ENCODE measurements at regions not wholly inside any gene's neighbourhood (a gene's known extent, or its start where the extent isn't known, plus 50 kb on each side); places are given as distances from the start of the nearest gene placed in this dataset.

- DNase-seq (ENCODE audit: low read depth), result no peak
- no peak overlapping the region for H3K4me3 ChIP-seq (replicated peaks; ENCODE audit: low read depth, low read length)
- TF ChIP-seq CTCF (IDR thresholded peaks at IDR 0.05; ENCODE audit: low read length, missing control alignments), result no peak
These were observed 367.6 kb upstream of the DDI1 start for GRCh38 chr11:103668859-103669258.

- peak; percentile 3 for TF ChIP-seq CTCF (IDR thresholded peaks at IDR 0.05; ENCODE audit: low read length, missing control alignments)
- H3K4me3 ChIP-seq (replicated peaks; ENCODE audit: low read depth, low read length), result no peak overlapping the region
- no peak for DNase-seq (ENCODE audit: low read depth)
These were observed 365.2 kb upstream of the DDI1 start for GRCh38 chr11:103671143-103671651.

GRCh38 chr11:103673773-103674172 is 362.7 kb upstream of the DDI1 start:
- no peak for TF ChIP-seq CTCF (IDR thresholded peaks at IDR 0.05; ENCODE audit: low read length, missing control alignments)
- peak; percentile 85 for DNase-seq (ENCODE audit: low read depth)
- no peak overlapping the region for H3K4me3 ChIP-seq (replicated peaks; ENCODE audit: low read depth, low read length)

GRCh38 chr11:103676413-103676812 is 360.0 kb upstream of the DDI1 start:
- H3K4me3 ChIP-seq (replicated peaks; ENCODE audit: low read depth, low read length), result no peak overlapping the region
- TF ChIP-seq CTCF (IDR thresholded peaks at IDR 0.05; ENCODE audit: low read length, missing control alignments), result no peak
- no peak for DNase-seq (ENCODE audit: low read depth)

- no peak for TF ChIP-seq CTCF (IDR thresholded peaks at IDR 0.05; ENCODE audit: low read length, missing control alignments)
- no peak for DNase-seq (ENCODE audit: low read depth)
- H3K4me3 ChIP-seq (replicated peaks; ENCODE audit: low read depth, low read length), result no peak overlapping the region
These were observed 355.6 kb upstream of the DDI1 start for GRCh38 chr11:103680826-103681225.

- H3K4me3 ChIP-seq (replicated peaks; ENCODE audit: low read depth, low read length), result no peak overlapping the region
- TF ChIP-seq CTCF (IDR thresholded peaks at IDR 0.05; ENCODE audit: low read length, missing control alignments), result no peak
- no peak for DNase-seq (ENCODE audit: low read depth)
These were observed 354.6 kb upstream of the DDI1 start for GRCh38 chr11:103681855-103682254.
